ENCODE measurements at regions not wholly inside any gene's neighbourhood (a gene's known extent, or its start where the extent isn't known, plus 50 kb on each side); places are given as distances from the start of the nearest gene placed in this dataset.

DNA sequence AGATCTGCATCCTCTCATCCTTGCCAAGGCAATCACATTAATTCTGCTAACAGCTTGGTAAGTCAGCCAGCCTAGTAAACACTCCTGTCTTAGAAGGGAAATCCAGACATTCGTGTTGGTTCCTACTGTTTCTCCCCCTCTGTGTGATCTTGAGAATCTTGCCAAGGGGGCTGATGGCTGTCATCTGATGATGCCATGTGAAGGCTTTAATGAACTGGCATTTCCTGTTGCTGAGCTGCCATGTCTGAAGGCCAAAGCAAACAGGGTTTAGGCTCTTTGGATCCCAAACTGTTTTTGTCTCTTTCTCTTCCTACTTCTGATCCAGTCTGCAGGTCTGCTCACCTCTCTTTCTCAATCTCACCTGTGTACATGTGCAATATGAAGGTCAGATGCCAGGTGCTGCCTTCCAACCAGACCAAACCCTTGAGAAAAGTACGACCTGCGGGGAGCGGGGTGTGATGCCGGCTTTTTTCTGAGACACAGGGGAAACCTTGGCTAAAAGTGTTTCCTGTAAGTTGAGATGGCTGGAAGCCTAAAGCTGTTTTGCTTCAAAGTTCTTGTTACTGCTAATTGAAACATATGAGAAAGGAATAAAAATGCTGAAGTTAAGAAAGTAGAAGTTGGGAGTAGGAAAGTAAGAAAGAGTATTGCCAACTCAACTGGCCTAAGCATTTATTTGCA, 532.9 kb downstream of the ANKRD50 start:
- no peak overlapping the region for H3K4me3 ChIP-seq (ENCODE audit: low read depth, low read length)
- TF ChIP-seq, protein P1, sequence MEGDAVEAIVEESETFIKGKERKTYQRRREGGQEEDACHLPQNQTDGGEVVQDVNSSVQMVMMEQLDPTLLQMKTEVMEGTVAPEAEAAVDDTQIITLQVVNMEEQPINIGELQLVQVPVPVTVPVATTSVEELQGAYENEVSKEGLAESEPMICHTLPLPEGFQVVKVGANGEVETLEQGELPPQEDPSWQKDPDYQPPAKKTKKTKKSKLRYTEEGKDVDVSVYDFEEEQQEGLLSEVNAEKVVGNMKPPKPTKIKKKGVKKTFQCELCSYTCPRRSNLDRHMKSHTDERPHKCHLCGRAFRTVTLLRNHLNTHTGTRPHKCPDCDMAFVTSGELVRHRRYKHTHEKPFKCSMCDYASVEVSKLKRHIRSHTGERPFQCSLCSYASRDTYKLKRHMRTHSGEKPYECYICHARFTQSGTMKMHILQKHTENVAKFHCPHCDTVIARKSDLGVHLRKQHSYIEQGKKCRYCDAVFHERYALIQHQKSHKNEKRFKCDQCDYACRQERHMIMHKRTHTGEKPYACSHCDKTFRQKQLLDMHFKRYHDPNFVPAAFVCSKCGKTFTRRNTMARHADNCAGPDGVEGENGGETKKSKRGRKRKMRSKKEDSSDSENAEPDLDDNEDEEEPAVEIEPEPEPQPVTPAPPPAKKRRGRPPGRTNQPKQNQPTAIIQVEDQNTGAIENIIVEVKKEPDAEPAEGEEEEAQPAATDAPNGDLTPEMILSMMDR (IDR thresholded peaks at IDR 0.05; ENCODE audit: low read depth, low read length): no peak

DNA sequence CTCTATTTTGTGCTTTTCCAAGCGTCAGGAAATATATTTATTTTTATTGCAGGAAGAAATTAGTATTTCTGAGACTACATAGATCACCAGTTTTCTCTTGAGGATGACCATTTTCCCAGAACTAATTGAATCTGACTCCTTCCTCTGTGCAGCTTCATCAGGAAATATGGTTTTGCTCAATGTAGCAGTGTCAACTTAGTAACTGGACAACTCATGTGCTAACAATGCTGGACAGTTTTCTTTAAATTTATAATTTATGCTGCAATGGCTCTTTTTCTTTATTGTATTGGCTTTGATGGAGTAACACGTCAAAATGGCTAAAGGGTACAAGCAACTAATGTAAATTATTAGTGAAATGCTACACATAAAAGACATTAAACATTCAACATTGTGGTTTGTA, 531.5 kb downstream of the ANKRD50 start:
- TF ChIP-seq, protein P1 (IDR thresholded peaks at IDR 0.05; ENCODE audit: low read depth, low read length): no peak
- no peak overlapping the region for H3K4me3 ChIP-seq (ENCODE audit: low read depth, low read length)

DNA sequence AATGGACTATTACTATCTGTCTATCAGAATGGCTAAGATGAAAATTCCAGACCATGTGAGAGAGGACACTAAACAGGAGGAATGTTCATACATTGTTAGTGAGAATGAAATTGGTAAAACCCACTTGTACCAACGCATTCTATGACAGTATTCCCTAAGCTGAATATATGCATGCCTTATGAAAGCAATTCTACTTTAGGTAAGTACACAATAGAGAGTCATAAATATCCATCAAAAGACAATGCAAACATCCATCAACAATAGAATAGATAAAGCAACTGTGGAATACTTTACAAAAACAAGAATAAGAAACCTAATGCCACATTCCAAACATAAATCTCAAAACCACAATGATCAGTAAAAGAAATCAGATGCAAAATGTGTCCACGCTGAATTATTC, 529.3 kb downstream of the ANKRD50 start:
- H3K4me3 ChIP-seq (ENCODE audit: low read depth, low read length): no peak overlapping the region
- TF ChIP-seq, protein P1 (IDR thresholded peaks at IDR 0.05; ENCODE audit: low read depth, low read length): no peak

DNA sequence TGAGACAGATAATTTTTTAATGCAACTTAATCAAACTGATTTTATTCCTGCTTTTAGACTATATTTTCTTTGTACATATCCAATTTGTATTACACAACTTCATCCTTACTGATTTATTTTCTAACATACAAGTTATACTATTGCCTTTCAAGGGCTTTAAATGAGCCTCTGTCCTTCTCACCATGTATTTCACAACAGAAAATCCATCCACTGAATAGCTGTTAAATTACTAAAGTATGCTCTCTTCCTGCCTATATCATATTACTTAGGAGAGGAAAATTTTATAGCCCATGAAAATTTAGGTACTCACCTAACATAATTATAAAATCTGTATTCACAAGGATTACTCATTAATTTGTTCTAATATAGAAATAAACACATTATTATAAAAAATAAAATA, 528.6 kb downstream of the ANKRD50 start:
- TF ChIP-seq, protein P1 (IDR thresholded peaks at IDR 0.05; ENCODE audit: low read depth, low read length): no peak

DNA sequence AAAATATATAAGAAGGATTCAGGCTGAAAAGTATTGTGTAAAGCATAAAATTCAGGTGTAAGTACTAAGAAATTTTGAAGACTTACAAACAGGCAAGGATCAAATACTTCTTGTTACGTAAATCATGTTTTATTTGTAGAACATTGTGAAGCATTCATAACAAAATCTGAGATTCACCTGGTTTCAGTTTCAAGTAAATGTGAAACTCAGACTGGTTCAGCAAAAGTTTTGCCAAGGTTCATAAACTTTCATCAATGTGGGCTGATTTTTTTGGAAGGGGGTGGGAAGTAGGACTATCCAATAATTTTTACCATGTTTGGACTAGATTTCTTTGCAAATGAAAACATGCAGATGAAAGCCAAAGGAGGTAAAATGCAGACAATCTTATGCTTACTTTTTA, 527.7 kb downstream of the ANKRD50 start:
- no peak overlapping the region for H3K4me3 ChIP-seq (ENCODE audit: low read depth, low read length)
- TF ChIP-seq, protein P1 (IDR thresholded peaks at IDR 0.05; ENCODE audit: low read depth, low read length): no peak

More for the DNA sequence above, 528.6 kb downstream of the ANKRD50 start:
- H3K4me3 ChIP-seq (ENCODE audit: low read depth, low read length): no peak overlapping the region

DNA sequence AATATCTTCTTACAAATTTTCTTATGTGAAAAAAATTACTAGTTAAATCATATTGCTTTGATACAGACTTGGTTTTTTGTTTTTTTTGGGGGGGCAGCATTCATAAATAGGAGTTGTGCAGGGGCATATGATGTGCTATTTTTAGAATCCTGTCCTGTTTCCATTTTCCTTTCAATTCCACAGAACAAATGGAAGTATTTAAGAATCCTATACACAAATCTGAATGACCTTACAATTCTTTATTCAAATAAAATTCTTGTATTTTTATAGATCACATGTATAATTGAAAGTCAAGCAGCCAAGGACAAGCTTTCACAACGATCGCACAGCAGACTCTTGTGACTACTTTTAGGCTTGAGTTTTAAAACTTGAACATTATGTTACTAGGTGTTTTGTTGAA, 523.9 kb downstream of the ANKRD50 start:
- no peak overlapping the region for H3K4me3 ChIP-seq (ENCODE audit: low read depth, low read length)
- TF ChIP-seq, protein P1 (IDR thresholded peaks at IDR 0.05; ENCODE audit: low read depth, low read length): no peak

DNA sequence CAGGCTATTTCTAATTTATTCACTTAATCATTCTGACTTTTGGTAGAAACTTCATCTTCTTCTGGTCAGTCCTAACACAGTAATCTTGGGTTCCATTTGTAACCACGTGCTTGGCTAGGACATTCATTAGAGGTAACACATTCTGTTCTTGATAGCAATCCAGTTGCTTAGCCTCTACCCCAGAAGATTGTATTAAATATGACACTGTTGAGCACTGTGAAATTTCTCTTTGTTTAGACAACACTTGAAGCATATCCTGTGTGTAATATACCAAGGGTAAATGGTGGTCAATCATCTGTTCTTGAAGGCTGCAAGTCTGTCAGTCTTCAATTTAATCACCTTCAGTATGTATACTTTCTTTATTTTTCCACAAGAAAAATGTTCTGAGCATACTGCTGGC, 523.0 kb downstream of the ANKRD50 start:
- H3K4me3 ChIP-seq (ENCODE audit: low read depth, low read length): no peak overlapping the region
- TF ChIP-seq, protein P1 (IDR thresholded peaks at IDR 0.05; ENCODE audit: low read depth, low read length): no peak
